Fibroblast of lung (primary cell): ENCODE measurements at regions not wholly inside any gene's neighbourhood (a gene's known extent, or its start where the extent isn't known, plus 50 kb on each side); places are given as distances from the start of the nearest gene placed in this dataset.

Source experiments
- DNase-seq, 2 donors: peaks; one replicate each; pipeline versions ENCODE4 v3.0.0 to v3.0.0-alpha.2; 2010; ENCODE audit warnings: low read depth in 2 of 2
- H2AFZ ChIP-seq: 2 replicates; pipeline ENCODE4 v1.5.1; 2012; ENCODE audit warnings: low read length, control low read depth, inconsistent platforms
- H3K27ac ChIP-seq: 2 replicates; pipeline ENCODE4 v1.5.1; 2011; ENCODE audit warnings: low read length, control low read depth; ENCODE audit not compliant: insufficient read depth
- H3K27me3 ChIP-seq: 2 replicates; pipeline ENCODE4 v1.5.1; 2011; ENCODE audit warnings: mild to moderate bottlenecking, low read length; ENCODE audit not compliant: control insufficient read depth, insufficient read depth
- H3K36me3 ChIP-seq: 2 replicates; pipeline ENCODE4 v1.5.1; 2011; ENCODE audit warnings: low read length; ENCODE audit not compliant: control insufficient read depth, insufficient read depth
- H3K4me1 ChIP-seq: 2 replicates; pipeline ENCODE4 v1.5.1; 2011; ENCODE audit warnings: low read length; ENCODE audit not compliant: control insufficient read depth, insufficient read depth; ENCODE audit errors: extremely low read depth
- H3K4me2 ChIP-seq: 2 replicates; pipeline ENCODE4 v1.5.1; 2011; ENCODE audit warnings: low read length, control low read depth; ENCODE audit not compliant: insufficient read depth; ENCODE audit errors: extremely low read depth
- H3K4me3 ChIP-seq, 4 experiments: fragments of 200-600 bp in 1 of 4; sonication (generic) in 1 of 4; replicated peaks in 1 of 4; 2 replicates each; pipeline ENCODE4 v1.5.1; 2011 to 2016; ENCODE audit warnings: low read length in 4 of 4, low read depth in 3 of 4, mild to moderate bottlenecking in 3 of 4, control low read depth in 2 of 4, inconsistent platforms in 1 of 4, mixed read lengths in 1 of 4; ENCODE audit not compliant: insufficient read depth in 1 of 4; ENCODE audit errors: control extremely low read depth in 1 of 4
- H3K79me2 ChIP-seq: 2 replicates; pipeline ENCODE4 v1.5.1; 2012; ENCODE audit warnings: mild to moderate bottlenecking, low read length, inconsistent platforms; ENCODE audit not compliant: control insufficient read depth, insufficient read depth
- H3K9ac ChIP-seq: 2 replicates; pipeline ENCODE4 v1.5.1; 2011; ENCODE audit warnings: mild to moderate bottlenecking, low read length, control low read depth; ENCODE audit not compliant: insufficient read depth
- H3K9me3 ChIP-seq: 2 replicates; pipeline ENCODE4 v1.5.1; 2012; ENCODE audit warnings: low read depth, low read length; ENCODE audit not compliant: control insufficient read depth, insufficient read depth
- H4K20me1 ChIP-seq: 2 replicates; pipeline ENCODE4 v1.5.1; 2011; ENCODE audit warnings: low read length; ENCODE audit not compliant: control insufficient read depth, insufficient read depth; ENCODE audit errors: extremely low read depth
- CTCF ChIP-seq, 2 donors: IDR thresholded peaks in 1 of 2; conservative IDR thresholded peaks in 1 of 2; 1 replicate in 1 of 2; 2 replicates in 1 of 2; pipeline ENCODE4 v1.5.1; 2011 to 2012; ENCODE audit warnings: low read length in 2 of 2, control low read depth in 1 of 2, inconsistent platforms in 1 of 2, low read depth in 1 of 2, mild to moderate bottlenecking in 1 of 2
- EZH2 ChIP-seq: IDR thresholded peaks from 2 replicates; pipeline ENCODE4 v1.5.1; 2012; ENCODE audit warnings: low read length, control low read depth, mild to moderate bottlenecking; ENCODE audit errors: missing control alignments

DNA sequence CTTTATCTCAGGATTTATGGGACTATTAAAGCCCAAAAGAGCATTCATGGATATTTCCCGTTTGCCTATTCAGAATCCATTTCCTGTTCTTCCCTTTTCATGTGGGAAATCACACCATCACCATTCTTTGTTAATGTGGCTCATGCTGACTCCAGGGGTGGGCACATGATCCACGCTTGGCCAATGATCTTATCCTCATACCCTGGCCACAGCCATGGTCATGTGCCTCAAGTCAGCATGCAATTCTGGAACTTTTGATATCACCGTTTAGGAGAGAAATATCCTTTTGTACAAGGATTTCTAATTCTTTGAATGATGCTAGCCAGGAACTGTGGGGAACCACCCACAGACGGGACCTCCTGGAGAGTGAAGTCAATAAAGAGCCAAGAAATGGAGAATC lies 272.2 kb downstream of the PRELID2 start:
- no peak overlapping the region for H3K27ac ChIP-seq
- peak in 1 of 2 donors; percentile 35 for DNase-seq
- H3K9ac ChIP-seq = no peak overlapping the region
- H3K4me3 ChIP-seq = no peak overlapping the region
- H3K79me2 ChIP-seq = no peaks in the 10 kb centered on the region
- no peaks in the 10 kb centered on the region for H3K27me3 ChIP-seq
- no peaks in the 10 kb centered on the region for H3K9me3 ChIP-seq
- H2AFZ ChIP-seq = no peak overlapping the region
- no peaks in the 10 kb centered on the region for H3K36me3 ChIP-seq
- H3K4me1 ChIP-seq = no peaks in the 10 kb centered on the region
- no peaks in the 10 kb centered on the region for H4K20me1 ChIP-seq
- no peak for TF ChIP-seq EZH2
- TF ChIP-seq CTCF (conservative IDR thresholded peaks at IDR 0.05 in 1 of 2, IDR thresholded peaks at IDR 0.05 in 1 of 2; ENCODE audit: low read depth in 1 of 2, low read length in 2 of 2) = no peak
- no peak overlapping the region for H3K4me2 ChIP-seq

- TF ChIP-seq CTCF (conservative IDR thresholded peaks at IDR 0.05 in 1 of 2, IDR thresholded peaks at IDR 0.05 in 1 of 2; ENCODE audit: low read depth in 1 of 2, low read length in 2 of 2) (no peak), EZH2 (no peak)
- Histone ChIP-seq H3K4me3 (no peak overlapping the region), H2AFZ (no peak overlapping the region), H3K79me2 (no peaks in the 10 kb centered on the region), H3K36me3 (no peaks in the 10 kb centered on the region), H3K4me2 (no peak overlapping the region), H3K27me3 (no peaks in the 10 kb centered on the region), H4K20me1 (no peaks in the 10 kb centered on the region), H3K4me1 (no peaks in the 10 kb centered on the region), H3K9me3 (no peaks in the 10 kb centered on the region), H3K27ac (no peak overlapping the region), H3K9ac (no peak overlapping the region)
- DNase-seq = no peak
Measured at GRCh38 chr5:145558288-145558687, 276.9 kb downstream of the PRELID2 start.

DNA sequence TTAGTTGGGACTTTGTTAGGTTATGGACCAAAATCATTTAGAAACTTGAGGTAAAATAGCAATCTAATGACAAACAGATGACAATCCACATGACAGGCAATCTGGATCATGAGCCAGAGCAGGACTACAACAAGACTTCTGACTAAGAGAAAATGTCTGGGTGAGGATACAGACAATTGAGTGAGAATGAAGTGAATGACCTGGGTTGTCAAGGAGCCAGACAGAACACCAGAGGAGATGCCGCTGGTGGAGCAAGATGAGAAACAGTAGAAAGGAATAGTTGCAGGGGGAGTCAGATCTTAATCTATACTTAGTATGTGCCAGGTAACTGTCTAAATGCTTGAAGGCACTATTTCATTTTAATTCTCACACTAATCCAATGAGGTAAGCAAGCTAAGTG lies 277.8 kb downstream of the PRELID2 start:
- no peak overlapping the region for H3K27ac ChIP-seq
- peak in 1 of 2 donors; percentile 15 for DNase-seq
- H3K9ac ChIP-seq = no peak overlapping the region
- H3K4me3 ChIP-seq = no peak overlapping the region
- no peaks in the 10 kb centered on the region for H3K9me3 ChIP-seq
- no peaks in the 10 kb centered on the region for H3K36me3 ChIP-seq
- H4K20me1 ChIP-seq = no peaks in the 10 kb centered on the region
- no peak overlapping the region for H3K4me2 ChIP-seq
- H3K4me1 ChIP-seq = no peaks in the 10 kb centered on the region
- H3K27me3 ChIP-seq = no peaks in the 10 kb centered on the region
- no peak overlapping the region for H2AFZ ChIP-seq
- no peaks in the 10 kb centered on the region for H3K79me2 ChIP-seq
- TF ChIP-seq EZH2 (no peak), CTCF (conservative IDR thresholded peaks at IDR 0.05 in 1 of 2, IDR thresholded peaks at IDR 0.05 in 1 of 2; ENCODE audit: low read depth in 1 of 2, low read length in 2 of 2) (no peak)
